Stimulated activated CD8-positive, alpha-beta memory T cell treated with anti-CD3 and anti-CD28 coated beads, Interleukin-12 subunit alpha, Interleukin-12 subunit beta, amount 100 ng/mL, for 4 hours (primary cell): ENCODE measurements at regions not wholly inside any gene's neighbourhood (a gene's known extent, or its start where the extent isn't known, plus 50 kb on each side); places are given as distances from the start of the nearest gene placed in this dataset.

Experiments
- DNase-seq: peaks from one replicate; pipeline ENCODE4 v3.0.0-alpha.2; 2020; ENCODE audit warnings: low read depth

DNA sequence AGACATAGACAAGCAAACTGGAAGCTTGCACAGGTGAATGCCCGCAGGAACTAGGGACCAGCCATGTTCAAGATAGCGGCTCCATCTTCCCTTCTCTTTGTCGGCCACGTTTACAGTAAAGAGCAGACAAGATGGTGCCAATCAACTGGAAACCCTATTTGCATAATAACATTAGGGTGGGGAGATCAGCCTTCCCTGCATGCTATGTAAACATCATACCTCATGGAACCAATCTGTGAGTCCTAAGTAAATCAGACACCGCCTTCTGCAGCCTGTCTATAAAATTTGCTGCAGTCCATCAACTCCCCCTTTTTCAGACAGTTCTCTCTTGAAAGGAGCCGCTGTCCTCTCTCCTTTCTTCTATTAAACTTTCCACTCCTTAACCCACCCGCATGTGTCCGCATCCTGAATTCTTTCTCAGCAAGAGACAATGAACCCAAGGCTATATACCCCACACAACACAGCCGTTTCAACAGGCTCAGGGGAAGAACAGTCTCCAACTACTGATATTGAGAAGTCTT lies 384.4 kb downstream of the EIPR1 start:
- no peak for DNase-seq

DNA sequence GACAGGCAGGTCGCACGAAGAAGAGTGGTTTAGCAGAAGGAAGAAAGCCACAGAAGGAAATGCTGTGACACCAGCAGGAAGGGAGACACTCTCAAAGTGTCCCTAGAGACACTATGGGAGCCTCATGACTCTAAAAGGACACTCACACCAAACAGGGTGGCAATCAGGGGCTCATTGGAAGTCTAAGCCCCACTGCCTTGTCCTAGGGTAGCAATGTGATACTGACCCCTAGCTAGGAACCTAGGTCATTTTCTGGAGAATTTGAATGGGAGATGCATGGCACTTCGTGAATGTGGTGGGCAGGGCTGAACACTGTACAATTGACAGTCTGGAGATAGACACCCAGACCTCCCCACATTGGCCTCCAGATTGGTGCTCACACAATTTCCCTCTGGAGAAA lies 385.0 kb downstream of the EIPR1 start:
- no peak for DNase-seq

DNA sequence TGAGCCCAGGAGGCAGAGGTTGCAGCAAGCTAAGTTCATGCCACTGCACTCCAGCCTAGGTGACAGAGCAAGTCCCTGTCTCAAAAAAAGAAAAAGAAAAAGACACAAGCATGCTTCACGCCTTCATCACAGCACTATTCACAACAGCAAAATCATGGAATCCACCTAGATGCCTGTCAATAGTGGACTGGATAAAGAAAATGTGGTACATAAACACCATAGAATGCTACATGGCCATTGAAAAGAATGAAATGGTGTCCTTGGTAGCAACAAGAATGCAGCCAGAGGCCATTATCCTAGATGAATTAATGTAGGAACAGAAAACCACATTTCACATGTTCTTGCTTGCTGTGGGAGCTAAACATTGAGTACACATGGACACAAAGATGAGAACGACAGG lies 392.6 kb downstream of the EIPR1 start:
- no peak for DNase-seq

DNA sequence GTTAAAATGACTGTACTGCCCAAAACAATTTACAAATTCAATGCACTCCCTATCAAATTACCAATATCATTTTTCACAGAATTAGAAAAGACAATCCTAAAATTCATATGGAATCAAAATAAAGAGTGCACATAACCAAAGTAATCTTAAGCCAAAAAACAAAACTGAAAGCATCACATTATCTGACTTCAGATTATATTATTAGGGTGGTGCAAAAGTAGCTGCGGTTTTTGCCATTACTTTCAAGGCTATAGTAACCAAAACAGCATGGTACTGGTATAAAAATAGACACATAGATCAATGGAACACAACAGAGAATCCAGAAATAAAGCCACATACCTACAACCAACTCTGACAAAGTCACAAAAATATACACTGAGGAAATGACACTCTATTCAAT lies 396.6 kb downstream of the EIPR1 start:
- no peak for DNase-seq

DNA sequence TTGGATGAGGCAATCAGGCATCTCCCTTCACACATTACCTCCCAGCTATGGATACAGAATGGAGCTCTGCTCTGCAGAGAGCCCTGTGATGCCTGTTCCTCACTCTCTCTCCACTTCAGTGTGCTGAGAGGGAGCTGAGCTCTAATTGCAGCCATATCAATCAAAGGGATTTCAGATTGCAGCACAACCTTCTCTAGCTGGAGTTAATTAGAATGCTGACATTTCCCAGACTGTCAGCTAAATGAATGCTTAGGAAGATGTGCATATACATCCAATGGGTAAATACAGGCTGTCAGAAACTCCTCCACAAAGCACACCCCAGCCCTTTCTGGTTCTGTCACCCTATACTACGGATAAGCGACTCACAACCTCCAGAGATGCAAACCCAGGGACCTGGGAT lies 402.6 kb downstream of the EIPR1 start:
- DNase-seq: no peak

DNA sequence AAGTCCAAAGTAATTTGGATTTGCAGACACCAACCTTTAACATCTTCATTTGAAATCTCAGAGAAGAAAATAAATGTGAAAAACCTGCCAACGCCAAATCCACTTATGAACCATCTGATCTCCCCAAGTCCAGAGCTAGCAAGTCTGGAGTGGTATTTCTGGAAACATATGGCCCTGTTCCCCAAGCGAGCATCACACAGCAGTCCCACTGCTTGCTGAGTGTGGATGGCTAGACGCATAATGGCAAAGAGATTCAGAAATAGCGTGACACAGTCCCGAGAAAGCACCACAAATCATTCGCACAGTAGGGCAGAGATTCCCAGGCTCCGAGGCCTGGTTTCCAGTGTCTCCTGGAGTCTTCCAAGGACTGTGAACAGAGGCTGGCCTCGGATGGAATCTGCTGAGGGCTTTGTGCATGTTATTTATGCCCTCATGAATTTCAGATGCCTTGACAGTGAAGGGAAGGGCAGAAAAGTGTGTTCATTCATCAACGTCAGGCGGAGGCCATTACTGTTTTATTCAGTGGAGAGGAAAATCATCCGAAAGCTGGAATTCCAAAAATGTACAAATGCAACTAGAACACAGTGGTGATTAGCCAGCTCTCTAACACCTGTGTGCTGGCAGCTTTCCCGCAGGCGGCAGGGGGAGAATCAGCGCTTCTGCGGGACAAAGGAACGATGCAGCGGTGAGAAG lies 417.0 kb downstream of the EIPR1 start:
- no peak for DNase-seq

DNA sequence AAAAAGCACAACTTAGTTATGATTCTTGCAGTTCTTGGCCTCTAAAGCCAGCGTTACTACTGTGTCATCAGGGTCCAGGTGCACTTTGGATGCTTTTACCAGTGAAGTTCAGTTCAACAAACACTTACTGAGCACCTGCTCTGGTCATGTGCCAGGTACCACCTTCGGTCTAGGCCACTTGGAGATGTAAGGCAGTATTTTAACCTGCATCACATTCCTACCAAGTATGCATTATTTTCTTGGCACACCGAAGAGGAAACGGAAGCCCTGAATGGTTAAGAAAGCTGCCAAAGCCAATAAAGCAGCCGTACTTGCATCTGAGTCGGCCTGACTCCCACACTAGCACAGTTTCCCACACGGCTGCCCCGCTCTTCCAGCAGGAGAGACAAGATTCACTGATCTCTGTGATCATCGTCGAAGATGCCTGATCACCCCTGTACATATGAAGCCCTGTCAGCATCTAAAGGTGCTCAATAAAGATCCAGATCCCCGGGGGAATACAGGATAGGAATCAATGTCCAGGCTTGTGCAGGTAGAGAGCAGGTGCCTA lies 427.1 kb downstream of the EIPR1 start:
- no peak for DNase-seq

DNA sequence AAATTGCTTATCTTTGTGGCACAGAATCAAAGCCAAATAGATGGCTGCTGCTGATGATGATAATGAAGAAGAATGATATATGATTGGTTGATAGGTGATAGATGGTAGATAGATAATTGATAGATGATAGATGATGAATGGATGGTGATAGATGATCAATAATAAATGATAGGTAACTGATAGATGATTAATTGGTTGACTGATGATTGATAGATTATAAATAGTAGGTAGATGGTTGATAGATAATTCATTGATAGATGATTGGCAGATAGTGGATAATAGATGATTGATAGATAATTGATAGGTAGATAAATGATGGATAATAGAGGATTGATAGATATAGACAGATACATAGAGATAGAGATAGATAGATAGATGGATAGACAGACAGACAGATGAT lies 430.2 kb downstream of the EIPR1 start:
- no peak for DNase-seq

DNA sequence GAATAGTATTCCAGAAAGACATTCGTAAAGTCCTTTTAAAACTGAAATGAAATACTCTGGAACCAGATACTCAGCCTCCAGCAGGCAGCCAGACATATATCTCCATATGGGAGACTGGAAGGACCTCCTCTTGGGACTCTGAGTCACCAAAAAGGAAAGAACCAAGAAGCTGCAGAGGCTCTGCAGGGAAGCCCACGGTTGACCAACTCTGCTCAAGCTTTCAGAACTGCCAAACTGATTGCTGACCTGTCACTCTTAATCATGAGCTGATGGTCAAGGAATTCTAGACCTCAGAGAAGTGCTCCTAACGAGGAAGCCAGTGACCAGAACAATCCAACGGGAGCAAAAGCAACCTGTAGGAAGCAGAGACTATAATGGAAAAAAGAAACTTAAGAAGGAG lies 434.7 kb downstream of the EIPR1 start:
- DNase-seq: no peak

DNA sequence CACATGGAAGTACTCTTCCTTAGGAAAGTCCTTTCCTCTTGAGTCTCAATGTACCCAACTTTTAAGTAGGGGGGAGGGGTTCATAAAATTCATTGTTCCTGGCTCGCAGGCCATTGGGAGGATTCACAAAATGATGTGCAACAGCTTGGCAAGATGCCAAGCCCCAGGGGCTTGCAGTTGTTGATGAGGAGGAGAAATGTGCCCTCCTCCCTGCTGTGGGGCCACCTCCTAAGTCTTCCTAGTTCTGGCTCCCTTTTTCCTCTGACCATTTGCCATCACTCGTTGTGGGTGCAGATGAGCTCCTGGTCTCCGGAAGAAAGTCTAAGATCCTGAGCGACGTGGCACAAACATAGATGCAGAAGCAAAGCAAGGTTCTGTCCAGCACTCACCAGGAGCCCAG lies 435.4 kb downstream of the EIPR1 start:
- DNase-seq: no peak

DNA sequence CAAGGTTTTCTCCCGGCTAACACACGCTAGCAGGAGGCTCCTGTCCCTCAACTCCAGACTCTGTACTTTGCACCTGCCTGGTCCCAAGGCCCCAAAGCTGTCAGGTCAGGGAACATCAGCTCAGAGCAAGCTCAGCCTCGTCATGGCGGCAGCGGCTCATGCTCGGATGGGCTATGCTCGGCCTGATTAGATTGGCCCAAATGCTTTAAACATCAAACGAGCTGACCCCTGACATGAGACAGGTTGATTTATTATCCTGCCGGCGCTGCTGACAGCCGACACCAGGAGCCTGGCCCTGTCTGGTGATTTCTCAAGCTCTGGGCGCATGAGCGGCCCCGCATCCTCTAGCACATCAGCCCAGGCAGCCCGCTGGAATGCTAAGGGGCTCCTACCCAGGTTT lies 436.4 kb downstream of the EIPR1 start:
- no peak for DNase-seq

DNA sequence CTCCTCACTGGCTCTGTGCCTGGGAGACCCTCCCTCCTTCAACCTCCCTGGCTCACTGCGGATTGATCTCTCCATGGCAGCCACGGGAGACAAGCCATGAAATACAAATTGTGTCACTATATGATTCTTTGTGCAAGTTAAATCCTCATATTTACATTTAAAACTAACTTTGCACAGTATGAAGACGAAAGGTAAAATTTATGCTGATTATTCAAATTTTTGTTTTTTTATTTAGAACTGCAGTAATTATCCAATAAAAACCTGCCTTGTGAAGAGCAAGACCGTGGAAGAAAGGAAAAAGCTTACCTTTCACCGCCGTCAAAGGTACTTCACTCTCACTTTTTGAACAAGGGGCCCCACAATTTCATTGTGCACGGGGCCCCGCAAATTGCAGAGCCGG lies 436.9 kb downstream of the EIPR1 start:
- DNase-seq: no peak

DNA sequence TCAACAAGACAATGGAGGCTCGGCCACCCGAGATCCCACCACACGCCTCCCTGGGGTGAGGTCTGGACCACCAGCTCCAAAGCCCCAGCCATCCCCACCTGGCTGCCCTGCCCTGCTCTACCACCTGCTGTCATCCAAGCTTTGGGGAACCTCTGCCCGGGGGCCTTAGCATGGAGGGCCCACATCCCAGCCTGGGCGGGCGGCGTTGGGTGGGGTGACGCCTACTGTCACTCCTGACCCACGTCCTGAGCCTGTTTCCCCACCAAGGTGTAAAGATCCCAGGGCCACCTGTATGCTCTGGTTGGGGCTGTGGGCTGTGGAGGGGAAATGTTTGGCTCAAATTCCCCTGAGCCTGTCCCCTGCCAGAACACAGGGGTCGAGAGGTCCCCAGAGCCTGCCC lies 437.6 kb downstream of the EIPR1 start:
- DNase-seq: no peak

DNA sequence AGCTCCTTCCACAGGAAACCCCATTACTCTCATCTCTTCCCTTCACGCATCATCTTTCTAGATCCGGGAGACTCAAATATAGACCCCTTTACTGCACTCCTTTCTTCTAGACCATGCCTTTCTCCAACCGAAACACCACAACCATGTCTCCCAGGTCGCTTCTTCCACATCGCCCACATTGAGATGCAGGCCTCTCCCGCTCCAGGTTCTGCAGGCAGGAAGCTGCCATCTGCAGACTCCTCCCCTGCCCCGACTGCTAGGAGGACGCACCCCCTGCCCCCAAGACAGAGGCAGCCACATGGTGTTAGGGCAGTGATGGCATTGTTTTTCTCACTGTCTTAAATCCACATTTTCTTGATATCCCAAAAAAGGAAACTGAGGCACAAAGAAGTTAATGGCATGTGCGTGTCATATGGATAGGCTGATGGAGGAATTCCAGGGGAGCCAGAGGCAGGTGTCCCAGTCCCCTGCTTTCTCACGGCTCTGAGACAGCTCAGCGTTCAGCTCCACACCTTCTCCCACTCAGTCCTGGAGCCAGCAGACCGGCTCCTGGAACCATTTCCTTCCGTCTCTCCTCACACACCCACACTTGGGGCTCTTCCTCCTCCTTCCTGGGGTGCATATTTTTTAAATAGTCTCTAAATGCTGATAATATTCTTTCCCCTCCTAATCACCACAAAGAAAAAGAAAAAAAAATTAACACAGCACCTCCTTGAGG lies 438.4 kb downstream of the EIPR1 start:
- no peak for DNase-seq

DNA sequence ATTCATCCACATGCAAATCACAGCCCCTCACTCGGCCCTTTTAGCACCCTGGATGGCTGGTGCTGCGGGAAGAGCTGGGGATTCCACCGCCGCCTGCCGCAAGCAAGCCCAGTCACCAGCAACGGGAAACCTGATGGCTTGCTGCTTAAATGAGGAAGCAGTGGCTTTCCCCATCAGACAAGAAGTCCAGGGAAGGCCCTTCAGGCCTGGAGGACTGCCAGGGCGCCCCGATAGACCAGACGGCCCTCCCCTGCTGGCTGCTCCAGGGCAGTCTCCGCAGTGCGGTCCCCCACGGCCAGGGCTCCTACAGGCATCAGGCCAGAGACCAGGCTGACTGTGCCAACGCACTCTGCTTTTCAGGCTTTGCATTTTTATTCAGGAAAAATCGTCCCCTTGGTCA lies 439.1 kb downstream of the EIPR1 start:
- no peak for DNase-seq

DNA sequence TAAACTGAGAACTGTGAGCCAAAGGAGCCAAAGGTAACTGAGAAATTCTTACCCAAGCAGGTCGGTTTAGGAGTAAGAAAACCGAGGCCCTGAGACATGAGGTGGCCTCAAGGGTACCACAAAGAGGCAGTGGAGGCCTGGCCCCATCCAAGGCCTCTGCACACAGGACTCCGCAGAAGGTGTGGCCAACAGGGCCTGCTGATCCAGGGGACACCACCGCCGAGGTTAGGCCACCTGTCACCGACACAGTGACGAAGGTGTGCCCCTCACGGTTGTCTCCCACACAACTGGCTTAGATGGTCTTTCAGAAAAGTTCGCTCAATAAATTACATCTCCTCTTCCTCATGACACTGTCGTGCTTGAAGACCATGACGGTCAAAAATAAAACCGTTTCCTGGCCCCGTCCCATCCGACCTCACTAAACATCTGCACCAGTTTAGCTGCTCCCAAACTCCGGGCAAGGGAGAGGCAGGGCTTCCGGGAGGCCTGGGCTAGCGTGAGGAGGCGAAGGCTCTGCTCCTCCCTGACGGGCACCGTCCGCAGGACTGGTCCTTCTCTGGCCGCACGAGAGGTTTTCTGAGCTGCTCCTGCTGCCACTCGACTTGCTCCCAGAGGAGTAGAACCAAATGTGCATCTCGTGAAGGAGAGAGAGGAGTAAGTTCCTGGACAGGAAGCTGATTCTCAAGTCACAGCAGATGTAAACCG lies 442.0 kb downstream of the EIPR1 start:
- DNase-seq: no peak

DNA sequence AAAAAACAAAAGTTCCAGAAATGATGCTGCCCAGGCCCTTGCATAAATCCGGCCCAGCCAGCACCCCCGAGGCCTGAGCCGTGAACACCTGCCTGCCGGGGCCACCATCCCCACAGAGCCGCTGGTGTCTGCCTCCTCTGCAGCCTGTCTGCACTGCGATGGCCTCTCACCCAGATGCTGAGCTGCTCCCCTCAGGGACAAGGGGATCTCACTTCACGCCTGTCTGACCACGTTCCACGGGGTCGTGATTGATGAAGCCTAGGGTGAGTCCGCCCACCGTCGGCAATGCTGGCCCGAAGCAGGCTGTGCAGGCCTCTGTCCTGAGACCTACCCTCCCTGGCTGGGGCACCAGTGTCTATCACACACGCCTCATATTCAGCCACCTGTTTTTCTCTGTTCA lies 444.2 kb downstream of the EIPR1 start:
- DNase-seq: no peak

DNA sequence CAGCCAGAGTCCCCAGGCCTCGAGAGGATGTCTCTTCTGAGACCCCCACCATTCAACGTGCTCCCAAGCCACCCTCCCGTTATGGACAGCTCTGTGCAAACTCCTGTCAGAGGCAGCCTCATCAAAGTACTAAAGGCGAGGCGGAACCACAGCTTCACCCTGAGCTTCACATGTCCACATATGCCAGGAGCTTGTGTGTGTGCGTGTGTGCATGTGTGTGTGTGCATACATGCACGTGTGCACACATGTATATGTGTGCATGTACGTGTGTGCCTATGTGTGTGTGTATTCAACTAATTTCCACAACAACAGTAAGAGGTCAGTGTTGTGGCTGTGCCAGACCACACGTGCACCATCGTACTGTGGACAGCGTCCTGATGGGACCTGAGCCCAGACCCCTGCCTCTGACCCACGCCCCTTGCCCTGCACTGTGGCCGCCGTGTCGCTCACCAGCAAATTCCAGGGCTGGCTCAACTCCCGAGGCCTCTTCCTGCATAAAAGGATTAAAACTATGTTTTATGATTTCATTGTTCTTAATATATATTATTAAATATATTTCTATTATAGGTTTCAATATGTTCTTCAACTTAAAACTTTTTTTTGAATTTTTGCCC lies 444.8 kb downstream of the EIPR1 start:
- no peak for DNase-seq

DNA sequence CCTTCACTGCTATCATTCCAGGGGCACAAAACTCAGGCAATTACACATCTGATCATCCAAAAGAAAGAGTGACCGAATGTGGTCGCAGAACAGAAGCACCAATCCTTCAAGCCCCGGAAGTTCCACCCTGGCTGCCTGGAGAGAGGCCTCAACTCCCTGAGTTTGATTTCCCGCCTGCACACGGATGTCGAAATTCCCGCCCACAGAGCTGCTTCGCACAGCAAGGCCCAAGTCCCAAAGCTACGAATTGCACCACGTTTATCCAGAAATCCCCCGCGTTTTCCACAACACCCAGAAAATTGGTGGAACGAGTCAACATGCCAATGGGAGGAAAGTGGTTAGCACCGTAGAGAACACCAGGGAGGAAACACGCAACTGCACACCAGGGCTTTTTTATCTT lies 445.4 kb downstream of the EIPR1 start:
- no peak for DNase-seq

DNA sequence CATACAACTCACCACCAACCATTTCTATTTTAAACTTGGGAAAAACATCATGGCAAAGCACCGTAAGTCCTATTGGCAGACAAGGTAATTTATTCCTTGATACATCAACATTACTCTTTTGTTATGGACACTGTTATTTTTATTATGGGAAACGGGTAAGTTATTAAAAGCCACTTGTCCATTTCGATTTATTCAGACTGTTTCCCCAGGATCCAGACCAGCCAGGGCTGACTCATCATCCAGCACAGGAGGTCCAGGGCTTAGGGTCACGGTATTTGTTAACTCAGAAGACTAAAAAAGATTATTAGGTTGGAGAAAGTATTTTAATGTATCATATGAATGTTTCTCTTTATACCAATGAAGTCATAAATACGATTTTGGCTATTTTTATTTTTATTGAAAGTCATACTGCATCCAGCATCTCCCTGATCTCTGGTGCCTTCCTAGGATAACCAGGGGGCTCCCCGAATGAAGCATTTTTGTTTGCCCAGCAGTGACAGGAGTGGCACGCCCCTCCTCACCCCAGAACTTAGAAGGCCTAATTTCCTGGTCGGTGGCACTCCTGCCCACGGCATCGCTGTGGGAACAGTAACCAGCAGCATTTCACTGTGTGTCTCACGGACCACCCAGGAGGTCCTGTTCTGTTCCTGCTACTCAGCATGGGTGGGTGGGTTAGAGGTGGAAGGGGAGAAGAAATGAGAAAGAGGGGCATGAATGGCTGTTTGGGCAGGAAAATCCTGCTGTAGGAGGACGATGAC lies 446.1 kb downstream of the EIPR1 start:
- no peak for DNase-seq

DNA sequence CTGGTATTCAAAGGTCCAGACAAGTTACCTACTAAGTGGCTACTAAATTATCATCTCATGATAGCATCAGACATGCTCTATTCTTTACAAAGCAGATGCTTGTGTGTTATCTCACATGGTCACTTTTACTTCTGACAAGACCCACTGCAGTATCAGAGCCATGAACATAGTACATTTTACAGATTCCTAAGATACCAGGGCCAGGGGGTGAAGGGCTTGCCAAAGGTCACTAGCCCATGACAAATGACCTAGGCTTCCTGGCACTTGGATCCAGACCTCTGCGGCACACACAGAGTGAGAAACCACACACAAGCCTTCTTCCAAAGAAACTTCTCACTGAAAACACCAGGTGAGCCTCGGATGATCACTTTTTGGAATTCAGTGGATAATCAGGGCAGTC lies 446.8 kb downstream of the EIPR1 start:
- DNase-seq: no peak

DNA sequence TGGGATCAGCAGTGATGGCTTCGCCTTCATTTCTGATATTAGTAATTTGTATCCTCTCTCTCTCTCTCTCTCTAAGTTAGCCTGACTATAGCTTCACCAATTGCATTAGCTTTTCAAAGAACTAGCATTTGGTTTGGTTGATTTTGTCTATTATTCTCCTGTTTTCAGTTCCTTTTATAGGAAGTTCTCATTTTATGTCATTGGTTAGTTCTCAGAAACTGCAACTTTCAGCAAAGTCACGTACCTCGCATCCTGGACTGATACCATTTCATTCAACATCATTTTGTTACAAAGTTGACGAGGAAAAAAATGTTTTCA lies 450.8 kb downstream of the EIPR1 start:
- DNase-seq: no peak
